Stimulated activated CD4-positive, alpha-beta T cell treated with anti-CD3 and anti-CD28 coated beads, TNF-alpha, amount 100 ng/mL, for 1 hour (primary cell): ENCODE measurements at regions not wholly inside any gene's neighbourhood (a gene's known extent, or its start where the extent isn't known, plus 50 kb on each side); places are given as distances from the start of the nearest gene placed in this dataset.

Source experiments
- DNase-seq, 3 donors: peaks; one replicate each; pipeline ENCODE4 v3.0.0-alpha.2; 2020; ENCODE audit warnings: low read depth in 3 of 3, low spot score in 1 of 3

- DNase-seq: no peak
These were observed 813.4 kb downstream of the SLITRK6 start for GRCh38 chr13:84985860-84986259.

- DNase-seq: no peak
These were observed 815.9 kb downstream of the SLITRK6 start for GRCh38 chr13:84983321-84983720.

GRCh38 chr13:84980571-84980970, 818.6 kb downstream of the SLITRK6 start:
- DNase-seq: no peak

- no peak for DNase-seq
These were observed 820.4 kb downstream of the SLITRK6 start for GRCh38 chr13:84978851-84979250.

GRCh38 chr13:84973661-84974060, 825.6 kb downstream of the SLITRK6 start:
- no peak for DNase-seq

- DNase-seq: no peak
These were observed 826.3 kb downstream of the SLITRK6 start for GRCh38 chr13:84972907-84973306.

GRCh38 chr13:84962849-84963248, 836.4 kb downstream of the SLITRK6 start:
- DNase-seq: no peak

- DNase-seq: no peak
These were observed 837.0 kb downstream of the SLITRK6 start for GRCh38 chr13:84962141-84962750.

- no peak for DNase-seq
These were observed 838.2 kb downstream of the SLITRK6 start for GRCh38 chr13:84961023-84961422.

GRCh38 chr13:84959818-84960217, 839.4 kb downstream of the SLITRK6 start:
- DNase-seq: no peak

GRCh38 chr13:84954636-84955035, 844.6 kb downstream of the SLITRK6 start:
- no peak for DNase-seq

GRCh38 chr13:84951128-84951527, 848.1 kb downstream of the SLITRK6 start:
- DNase-seq: no peak

GRCh38 chr13:84946192-84946591, 853.0 kb downstream of the SLITRK6 start:
- no peak for DNase-seq

- no peak for DNase-seq
These were observed 858.4 kb downstream of the SLITRK6 start for GRCh38 chr13:84940798-84941197.

- DNase-seq: no peak
These were observed 859.1 kb downstream of the SLITRK6 start for GRCh38 chr13:84940167-84940566.

- no peak for DNase-seq
These were observed 864.3 kb downstream of the SLITRK6 start for GRCh38 chr13:84934911-84935310.

- DNase-seq: no peak
These were observed 865.4 kb downstream of the SLITRK6 start for GRCh38 chr13:84933797-84934196.

- DNase-seq: no peak
These were observed 868.0 kb downstream of the SLITRK6 start for GRCh38 chr13:84931264-84931663.

GRCh38 chr13:84927442-84928169, 871.6 kb downstream of the SLITRK6 start:
- DNase-seq: no peak

GRCh38 chr13:84925443-84925842, 873.8 kb downstream of the SLITRK6 start:
- no peak for DNase-seq

- no peak for DNase-seq
These were observed 875.4 kb downstream of the SLITRK6 start for GRCh38 chr13:84923831-84924230.

- DNase-seq: no peak
These were observed 881.9 kb downstream of the SLITRK6 start for GRCh38 chr13:84917252-84917878.
